Spleen (tissue), 11 donors: ENCODE measurements at regions not wholly inside any gene's neighbourhood (a gene's known extent, or its start where the extent isn't known, plus 50 kb on each side); places are given as distances from the start of the nearest gene placed in this dataset.

Experiments used
- DNase-seq: peaks from one replicate; pipeline ENCODE4 v3.0.0-alpha.2; 2020
- H3K27ac ChIP-seq, 8 donors: fragments of 200-600 bp; sonication (generic) in 7 of 8; 1 replicate in 4 of 8; 2 replicates in 4 of 8; pipeline versions ENCODE4 v1.5.0 to v1.8.0; 2016 to 2021; ENCODE audit warnings: inconsistent platforms in 4 of 8, mild to moderate bottlenecking in 4 of 8, moderate library complexity in 1 of 8
- H3K27me3 ChIP-seq, 7 donors: fragments of 200-600 bp; sonication (generic) in 6 of 7; replicated peaks in 1 of 7; 1 replicate in 4 of 7; 2 replicates in 3 of 7; pipeline versions ENCODE4 v1.5.0 to v1.8.0; 2016 to 2021; ENCODE audit warnings: inconsistent platforms in 3 of 7, mild to moderate bottlenecking in 1 of 7
- H3K36me3 ChIP-seq, 6 donors: fragments of 200-600 bp; sonication (generic) in 5 of 6; 1 replicate in 4 of 6; 2 replicates in 2 of 6; pipeline versions ENCODE4 v1.5.0 to v1.8.0; 2016 to 2021; ENCODE audit warnings: inconsistent platforms in 2 of 6
- H3K4me1 ChIP-seq, 6 donors: fragments of 200-600 bp; sonication (generic) in 5 of 6; 1 replicate in 3 of 6; 2 replicates in 3 of 6; pipeline versions ENCODE4 v1.5.0 to v1.8.0; 2016 to 2021; ENCODE audit warnings: inconsistent platforms in 3 of 6
- H3K4me3 ChIP-seq, 8 donors: fragments of 200-600 bp; sonication (generic) in 7 of 8; 1 replicate in 4 of 8; 2 replicates in 4 of 8; pipeline versions ENCODE4 v1.5.0 to v1.8.0; 2016 to 2021; ENCODE audit warnings: inconsistent platforms in 4 of 8, mild to moderate bottlenecking in 4 of 8, moderate library complexity in 2 of 8
- H3K9me3 ChIP-seq, 8 donors: fragments of 200-600 bp; sonication (generic) in 7 of 8; 1 replicate in 4 of 8; 2 replicates in 4 of 8; pipeline versions ENCODE4 v1.5.0 to v1.8.0; 2016 to 2021; ENCODE audit warnings: inconsistent platforms in 4 of 8
- POLR2A ChIP-seq, 3 donors: fragments of 450-650 bp; IDR thresholded peaks; one replicate each; pipeline ENCODE4 v1.5.1; 2017; ENCODE audit warnings: antibody characterized with exemption in 3 of 3, mild to moderate bottlenecking in 1 of 3
- POLR2AphosphoS5 ChIP-seq, 3 donors: sonication (generic); formaldehyde crosslinking; IDR thresholded peaks; one replicate each; pipeline ENCODE4 v1.5.1; 2017; ENCODE audit warnings: antibody characterized with exemption in 3 of 3
- WGBS, 5 donors: extraction: QIAGEN DNeasy Blood & Tissue Kit in 3 of 5; methylation state at CpG; one replicate each; pipeline versions ENCODE4 v1.1.5 to v1.1.7; 2013 to 2018; 5-methylcytosine and 5-hydroxymethylcytosine counted together
- intact Hi-C: fragments of 100-400 bp; cut with DNase I; formaldehyde crosslinking; loops from one replicate; pipeline ENCODE4 v1.15.0; 2023; ENCODE audit warnings: low total_unique reads
- TF ChIP-seq, protein P1 (sequence below), 11 experiments: fragments of 200-600 bp in 7 of 11; fragments of 450-650 bp in 4 of 11; sonication (generic) in 4 of 11; IDR thresholded peaks in 8 of 11; conservative IDR thresholded peaks in 3 of 11; 1 replicate in 7 of 11; 2 replicates in 4 of 11; pipeline versions ENCODE4 v1.4.0 to v1.8.0; 2016 to 2021; ENCODE audit warnings: antibody characterized with exemption in 11 of 11, inconsistent platforms in 4 of 11, mild to moderate bottlenecking in 1 of 11
- donor health status: healthy with polysubstance abuse.
- donor health status: DM: no; HTN: no; CAD: no; lungs with moderate emphysema.
- donor health status: DM: no; HTN: no; CAD: no.
- donor health status: Bipolar disorder and iron deficiency.
- donor health status: healthy.
- donor health status: DM: no; HTN: no; CAD: no.
- donor health status: DM: yes; HTN: yes; CAD: no.

DNA sequence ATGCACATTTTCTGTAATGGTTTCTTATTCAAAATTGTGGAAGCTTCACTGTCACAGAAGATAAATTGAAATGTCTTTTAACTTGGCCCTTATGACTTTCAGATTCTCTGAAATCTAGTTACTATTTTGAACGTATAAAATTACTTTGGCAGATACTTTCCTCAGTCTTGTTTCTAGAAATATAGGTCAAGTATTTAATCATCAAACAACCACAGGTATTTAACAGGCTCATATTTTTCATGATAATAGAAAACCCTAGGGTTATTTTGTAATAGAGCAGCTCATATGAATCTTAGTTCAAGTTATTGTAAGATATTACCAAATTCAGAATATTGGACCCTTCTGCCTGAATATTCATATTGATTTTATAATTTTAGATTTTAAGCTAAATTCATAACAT, 236.0 kb upstream of the CDH18 start:
- Histone ChIP-seq H3K36me3 (no peaks in the 10 kb centered on the region), H3K27me3 (no peaks in the 10 kb centered on the region), H3K4me3 (no peak overlapping the region), H3K9me3 (peaks cover 0 to 6% (median 0%) of the 10 kb centered on the region in 8 donors), H3K27ac (no peak overlapping the region), H3K4me1 (no peaks in the 10 kb centered on the region)
- intact Hi-C loops = no loop called here
- no peak for DNase-seq
- TF ChIP-seq POLR2A (IDR thresholded peaks at IDR 0.05) (no peak), POLR2AphosphoS5 (IDR thresholded peaks at IDR 0.05) (no peak)
- TF ChIP-seq, protein P1, sequence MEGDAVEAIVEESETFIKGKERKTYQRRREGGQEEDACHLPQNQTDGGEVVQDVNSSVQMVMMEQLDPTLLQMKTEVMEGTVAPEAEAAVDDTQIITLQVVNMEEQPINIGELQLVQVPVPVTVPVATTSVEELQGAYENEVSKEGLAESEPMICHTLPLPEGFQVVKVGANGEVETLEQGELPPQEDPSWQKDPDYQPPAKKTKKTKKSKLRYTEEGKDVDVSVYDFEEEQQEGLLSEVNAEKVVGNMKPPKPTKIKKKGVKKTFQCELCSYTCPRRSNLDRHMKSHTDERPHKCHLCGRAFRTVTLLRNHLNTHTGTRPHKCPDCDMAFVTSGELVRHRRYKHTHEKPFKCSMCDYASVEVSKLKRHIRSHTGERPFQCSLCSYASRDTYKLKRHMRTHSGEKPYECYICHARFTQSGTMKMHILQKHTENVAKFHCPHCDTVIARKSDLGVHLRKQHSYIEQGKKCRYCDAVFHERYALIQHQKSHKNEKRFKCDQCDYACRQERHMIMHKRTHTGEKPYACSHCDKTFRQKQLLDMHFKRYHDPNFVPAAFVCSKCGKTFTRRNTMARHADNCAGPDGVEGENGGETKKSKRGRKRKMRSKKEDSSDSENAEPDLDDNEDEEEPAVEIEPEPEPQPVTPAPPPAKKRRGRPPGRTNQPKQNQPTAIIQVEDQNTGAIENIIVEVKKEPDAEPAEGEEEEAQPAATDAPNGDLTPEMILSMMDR (IDR thresholded peaks at IDR 0.05 in 8 of 11, conservative IDR thresholded peaks at IDR 0.05 in 3 of 11) = no peak
- 55 to 81% (median 75%) methylated on average over 1 of the region's 1 CpG for WGBS, 5 donors

DNA sequence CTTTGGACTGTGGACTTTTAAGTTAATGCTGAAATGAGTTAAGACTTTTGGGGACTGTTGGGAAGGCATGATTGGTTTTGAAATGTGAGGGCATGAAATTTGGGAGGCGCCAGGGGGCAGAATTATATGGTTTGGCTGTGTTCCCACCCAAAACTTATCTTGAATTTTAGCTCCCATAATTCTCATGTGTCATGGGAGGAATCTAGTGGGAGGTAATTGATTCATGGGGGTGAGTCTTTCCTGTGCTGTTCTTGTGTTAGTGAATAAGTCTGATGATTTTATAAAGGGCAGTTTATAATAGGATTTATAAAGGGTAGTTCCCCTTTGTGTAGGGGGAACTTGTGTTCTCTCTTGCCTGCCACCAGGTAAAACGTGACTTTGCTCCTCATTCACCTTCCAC, 235.5 kb upstream of the CDH18 start:
- intact Hi-C loops = no loop called here
- Histone ChIP-seq H3K36me3 (no peaks in the 10 kb centered on the region), H3K27ac (no peak overlapping the region), H3K27me3 (no peaks in the 10 kb centered on the region), H3K4me1 (no peaks in the 10 kb centered on the region), H3K9me3 (peaks cover 0 to 6% (median under 1%) of the 10 kb centered on the region in 8 donors), H3K4me3 (no peak overlapping the region)
- WGBS, 5 donors = 29 to 57% (median 50%) methylated on average over 2 of the region's 2 CpGs
- no peak for TF ChIP-seq POLR2A (IDR thresholded peaks at IDR 0.05)
- TF ChIP-seq POLR2AphosphoS5 (IDR thresholded peaks at IDR 0.05) = no peak
- TF ChIP-seq, protein P1 (IDR thresholded peaks at IDR 0.05 in 8 of 11, conservative IDR thresholded peaks at IDR 0.05 in 3 of 11) = no peak
- DNase-seq = no peak

DNA sequence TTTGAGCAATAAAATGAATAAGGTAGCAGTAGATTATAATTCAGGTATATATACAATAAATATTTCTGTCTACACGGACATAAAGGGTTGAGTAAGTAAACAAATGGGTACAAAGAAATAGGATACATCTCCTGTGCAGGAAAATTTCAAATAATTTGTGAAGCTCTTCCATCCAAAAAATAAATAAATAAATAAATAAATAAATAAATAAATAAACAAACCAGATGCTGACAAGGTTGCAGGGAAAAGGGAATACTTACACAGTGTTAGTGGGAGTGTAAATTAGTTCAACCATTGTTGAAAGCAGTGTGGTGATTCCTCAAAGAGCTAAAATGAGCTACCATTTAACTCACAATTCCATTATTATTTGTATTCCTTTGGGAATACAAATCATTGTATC, 227.3 kb upstream of the CDH18 start:
- peaks cover 0 to 16% (median 0%) of the 10 kb centered on the region in 8 donors for H3K9me3 ChIP-seq
- 66 to 89% (median 78%) methylated on average over 1 of the region's 1 CpG for WGBS, 5 donors

DNA sequence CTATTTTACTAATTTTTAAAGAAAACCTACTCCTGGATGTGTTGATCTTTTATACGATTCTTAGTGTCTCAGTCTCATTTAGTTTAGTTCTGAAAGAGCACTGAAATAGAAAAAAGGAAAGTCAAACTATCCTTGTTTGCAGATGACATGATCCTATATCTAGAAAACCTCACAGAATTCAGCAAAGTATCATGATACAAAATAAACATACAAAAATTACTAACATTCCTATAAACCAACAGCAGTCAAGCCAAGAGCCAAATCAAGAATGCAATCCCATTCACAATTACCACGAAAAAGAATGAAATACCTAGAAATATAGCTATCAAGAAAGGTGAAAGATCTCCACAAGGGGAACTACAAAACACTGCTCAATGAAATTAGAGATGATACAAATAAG, 225.8 kb upstream of the CDH18 start:
- no peak for TF ChIP-seq POLR2A (IDR thresholded peaks at IDR 0.05)
- no peak for TF ChIP-seq POLR2AphosphoS5 (IDR thresholded peaks at IDR 0.05)
- TF ChIP-seq, protein P1 (IDR thresholded peaks at IDR 0.05 in 8 of 11, conservative IDR thresholded peaks at IDR 0.05 in 3 of 11) = no peak
- H3K27me3 ChIP-seq = no peaks in the 10 kb centered on the region
- 68 to 81% (median 76%) methylated on average over 2 of the region's 2 CpGs for WGBS, 5 donors
- peaks cover 0 to 16% (median 0%) of the 10 kb centered on the region in 8 donors for H3K9me3 ChIP-seq
- H3K4me3 ChIP-seq = no peak overlapping the region
- no peak for DNase-seq
- H3K36me3 ChIP-seq = no peaks in the 10 kb centered on the region
- H3K27ac ChIP-seq = no peak overlapping the region
- no peaks in the 10 kb centered on the region for H3K4me1 ChIP-seq
- intact Hi-C loops = no loop called here

More for the DNA sequence above, 227.3 kb upstream of the CDH18 start:
- Histone ChIP-seq H3K4me3 (no peak overlapping the region), H3K4me1 (no peaks in the 10 kb centered on the region), H3K27ac (no peak overlapping the region), H3K36me3 (no peaks in the 10 kb centered on the region), H3K27me3 (no peaks in the 10 kb centered on the region)
- DNase-seq = no peak
- intact Hi-C loops = no loop called here
- TF ChIP-seq POLR2AphosphoS5 (IDR thresholded peaks at IDR 0.05) = no peak
- TF ChIP-seq, protein P1 (IDR thresholded peaks at IDR 0.05 in 8 of 11, conservative IDR thresholded peaks at IDR 0.05 in 3 of 11) = no peak
- no peak for TF ChIP-seq POLR2A (IDR thresholded peaks at IDR 0.05)
